ENCODE measurements at regions not wholly inside any gene's neighbourhood (a gene's known extent, or its start where the extent isn't known, plus 50 kb on each side); places are given as distances from the start of the nearest gene placed in this dataset.

- 57 to 86% methylated on average over 4 of the region's 4 CpGs for WGBS, 2 donors
- TF ChIP-seq POLR2A (IDR thresholded peaks at IDR 0.05) (no peak), CTCF (IDR thresholded peaks at IDR 0.05) (no peak)
These were observed 145.4 kb downstream of the SNX10 start for GRCh38 chr7:26437003-26437532.

GRCh38 chr7:26438078-26438477, 146.4 kb downstream of the SNX10 start:
- Histone ChIP-seq H3K4me1 (no peaks in the 10 kb centered on the region), H3K4me3 (no peak overlapping the region), H3K9me3 (no peaks in the 10 kb centered on the region), H3K27me3 (no peaks in the 10 kb centered on the region), H3K36me3 (no peaks in the 10 kb centered on the region), H3K27ac (no peak overlapping the region)
- TF ChIP-seq CTCF (IDR thresholded peaks at IDR 0.05) (no peak), POLR2A (IDR thresholded peaks at IDR 0.05) (no peak)
- 75 to 83% methylated on average over 1 of the region's 1 CpG for WGBS, 2 donors
- intact Hi-C loops (cut with DNase I) = no loop called here
- no peak for DNase-seq

More at GRCh38 chr7:26437003-26437532, 145.4 kb downstream of the SNX10 start:
- H3K27ac ChIP-seq = no peak overlapping the region
- no peaks in the 10 kb centered on the region for H3K9me3 ChIP-seq
- H3K27me3 ChIP-seq = no peaks in the 10 kb centered on the region
- no peaks in the 10 kb centered on the region for H3K36me3 ChIP-seq
- DNase-seq = no peak
- no peak overlapping the region for H3K4me3 ChIP-seq
- no peaks in the 10 kb centered on the region for H3K4me1 ChIP-seq
- intact Hi-C loops (cut with DNase I) = no loop called here

- no peak overlapping the region for H3K27ac ChIP-seq
- H3K4me3 ChIP-seq = no peak overlapping the region
- no peaks in the 10 kb centered on the region for H3K27me3 ChIP-seq
- H3K4me1 ChIP-seq = no peaks in the 10 kb centered on the region
- DNase-seq = no peak
- WGBS, 2 donors = 79 to 83% methylated on average over 7 of the region's 7 CpGs
- no peaks in the 10 kb centered on the region for H3K36me3 ChIP-seq
- no peaks in the 10 kb centered on the region for H3K9me3 ChIP-seq
- intact Hi-C loops (cut with DNase I) = no loop called here
- TF ChIP-seq POLR2A (IDR thresholded peaks at IDR 0.05) (no peak), CTCF (IDR thresholded peaks at IDR 0.05) (no peak)
These were observed 148.0 kb downstream of the SNX10 start for GRCh38 chr7:26439521-26440232.

- H3K9me3 ChIP-seq = no peaks in the 10 kb centered on the region
- H3K4me1 ChIP-seq = no peaks in the 10 kb centered on the region
- intact Hi-C loops (cut with DNase I) = no loop called here
- H3K36me3 ChIP-seq = no peaks in the 10 kb centered on the region
- TF ChIP-seq POLR2A (IDR thresholded peaks at IDR 0.05) = no peak
- no peak for TF ChIP-seq CTCF (IDR thresholded peaks at IDR 0.05)
- DNase-seq = no peak
- H3K27me3 ChIP-seq = no peaks in the 10 kb centered on the region
- 76% methylated on average over 7 of the region's 7 CpGs for WGBS, 2 donors
- H3K4me3 ChIP-seq = no peak overlapping the region
- H3K27ac ChIP-seq = no peak overlapping the region
These were observed 148.8 kb downstream of the SNX10 start for GRCh38 chr7:26440233-26441001.

- intact Hi-C loops (cut with DNase I) = no loop called here
- no peak for DNase-seq
These were observed 149.4 kb downstream of the SNX10 start for GRCh38 chr7:26441002-26441521.

More at GRCh38 chr7:26441002-26441521, 149.4 kb downstream of the SNX10 start:
- Histone ChIP-seq H3K4me1 (no peaks in the 10 kb centered on the region), H3K27ac (no peak overlapping the region), H3K27me3 (no peaks in the 10 kb centered on the region), H3K36me3 (no peaks in the 10 kb centered on the region), H3K4me3 (no peak overlapping the region), H3K9me3 (no peaks in the 10 kb centered on the region)
- TF ChIP-seq POLR2A (IDR thresholded peaks at IDR 0.05) = no peak
- WGBS, 2 donors = 78 to 84% methylated on average over 11 of the region's 13 CpGs

Data from esophagus squamous epithelium (tissue), 5 donors.